Fibroblast of lung (primary cell): ENCODE measurements at regions not wholly inside any gene's neighbourhood (a gene's known extent, or its start where the extent isn't known, plus 50 kb on each side); places are given as distances from the start of the nearest gene placed in this dataset.
"Not testable (repeated sequence)": the region's sequence is repeated elsewhere in the genome, so short reads cannot be mapped to it uniquely, and the experiment has no call there.

Experiments
- DNase-seq, 2 donors: peaks; one replicate each; pipeline versions ENCODE4 v3.0.0 to v3.0.0-alpha.2; 2010; ENCODE audit warnings: low read depth in 2 of 2
- H2AFZ ChIP-seq: 2 replicates; pipeline ENCODE4 v1.5.1; 2012; ENCODE audit warnings: low read length, control low read depth, inconsistent platforms
- H3K27ac ChIP-seq: 2 replicates; pipeline ENCODE4 v1.5.1; 2011; ENCODE audit warnings: low read length, control low read depth; ENCODE audit not compliant: insufficient read depth
- H3K27me3 ChIP-seq: 2 replicates; pipeline ENCODE4 v1.5.1; 2011; ENCODE audit warnings: mild to moderate bottlenecking, low read length; ENCODE audit not compliant: control insufficient read depth, insufficient read depth
- H3K36me3 ChIP-seq: 2 replicates; pipeline ENCODE4 v1.5.1; 2011; ENCODE audit warnings: low read length; ENCODE audit not compliant: control insufficient read depth, insufficient read depth
- H3K4me1 ChIP-seq: 2 replicates; pipeline ENCODE4 v1.5.1; 2011; ENCODE audit warnings: low read length; ENCODE audit not compliant: control insufficient read depth, insufficient read depth; ENCODE audit errors: extremely low read depth
- H3K4me2 ChIP-seq: 2 replicates; pipeline ENCODE4 v1.5.1; 2011; ENCODE audit warnings: low read length, control low read depth; ENCODE audit not compliant: insufficient read depth; ENCODE audit errors: extremely low read depth
- H3K4me3 ChIP-seq, 4 experiments: fragments of 200-600 bp in 1 of 4; sonication (generic) in 1 of 4; replicated peaks in 1 of 4; 2 replicates each; pipeline ENCODE4 v1.5.1; 2011 to 2016; ENCODE audit warnings: low read length in 4 of 4, low read depth in 3 of 4, mild to moderate bottlenecking in 3 of 4, control low read depth in 2 of 4, inconsistent platforms in 1 of 4, mixed read lengths in 1 of 4; ENCODE audit not compliant: insufficient read depth in 1 of 4; ENCODE audit errors: control extremely low read depth in 1 of 4
- H3K79me2 ChIP-seq: 2 replicates; pipeline ENCODE4 v1.5.1; 2012; ENCODE audit warnings: mild to moderate bottlenecking, low read length, inconsistent platforms; ENCODE audit not compliant: control insufficient read depth, insufficient read depth
- H3K9ac ChIP-seq: 2 replicates; pipeline ENCODE4 v1.5.1; 2011; ENCODE audit warnings: mild to moderate bottlenecking, low read length, control low read depth; ENCODE audit not compliant: insufficient read depth
- H3K9me3 ChIP-seq: 2 replicates; pipeline ENCODE4 v1.5.1; 2012; ENCODE audit warnings: low read depth, low read length; ENCODE audit not compliant: control insufficient read depth, insufficient read depth
- H4K20me1 ChIP-seq: 2 replicates; pipeline ENCODE4 v1.5.1; 2011; ENCODE audit warnings: low read length; ENCODE audit not compliant: control insufficient read depth, insufficient read depth; ENCODE audit errors: extremely low read depth
- EZH2 ChIP-seq: IDR thresholded peaks from 2 replicates; pipeline ENCODE4 v1.5.1; 2012; ENCODE audit warnings: low read length, control low read depth, mild to moderate bottlenecking; ENCODE audit errors: missing control alignments
- TF ChIP-seq, protein P1 (sequence below), 2 donors: IDR thresholded peaks in 1 of 2; conservative IDR thresholded peaks in 1 of 2; 1 replicate in 1 of 2; 2 replicates in 1 of 2; pipeline ENCODE4 v1.5.1; 2011 to 2012; ENCODE audit warnings: low read length in 2 of 2, control low read depth in 1 of 2, inconsistent platforms in 1 of 2, low read depth in 1 of 2, mild to moderate bottlenecking in 1 of 2

DNA sequence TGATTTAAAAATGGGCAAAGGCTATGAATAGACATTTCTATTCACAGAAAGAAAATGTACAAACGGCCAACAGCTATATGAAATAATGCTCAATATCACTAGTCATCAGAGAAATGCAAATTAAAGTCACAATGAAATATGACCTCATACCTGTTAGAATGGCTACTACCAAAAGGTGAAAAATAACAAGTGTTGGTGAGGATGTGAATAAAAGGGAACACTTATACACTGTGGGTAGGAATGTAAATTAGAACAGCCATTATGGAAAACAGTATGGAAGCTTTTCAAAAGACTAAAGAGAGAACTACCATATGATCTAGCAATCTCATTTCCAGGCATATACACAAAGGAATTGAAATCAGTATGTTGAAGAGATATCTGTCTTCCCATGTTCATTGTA is 118.9 kb upstream of the SPOPL start:
- Histone ChIP-seq H3K27ac (no peak overlapping the region), H3K36me3 (no peaks in the 10 kb centered on the region), H3K9me3 (no peaks in the 10 kb centered on the region), H3K9ac (no peak overlapping the region), H3K4me3 (no peak overlapping the region), H3K4me1 (no peaks in the 10 kb centered on the region), H2AFZ (no peak overlapping the region), H3K79me2 (no peaks in the 10 kb centered on the region), H4K20me1 (no peaks in the 10 kb centered on the region), H3K27me3 (no peaks in the 10 kb centered on the region), H3K4me2 (no peak overlapping the region)
- TF ChIP-seq, protein P1, sequence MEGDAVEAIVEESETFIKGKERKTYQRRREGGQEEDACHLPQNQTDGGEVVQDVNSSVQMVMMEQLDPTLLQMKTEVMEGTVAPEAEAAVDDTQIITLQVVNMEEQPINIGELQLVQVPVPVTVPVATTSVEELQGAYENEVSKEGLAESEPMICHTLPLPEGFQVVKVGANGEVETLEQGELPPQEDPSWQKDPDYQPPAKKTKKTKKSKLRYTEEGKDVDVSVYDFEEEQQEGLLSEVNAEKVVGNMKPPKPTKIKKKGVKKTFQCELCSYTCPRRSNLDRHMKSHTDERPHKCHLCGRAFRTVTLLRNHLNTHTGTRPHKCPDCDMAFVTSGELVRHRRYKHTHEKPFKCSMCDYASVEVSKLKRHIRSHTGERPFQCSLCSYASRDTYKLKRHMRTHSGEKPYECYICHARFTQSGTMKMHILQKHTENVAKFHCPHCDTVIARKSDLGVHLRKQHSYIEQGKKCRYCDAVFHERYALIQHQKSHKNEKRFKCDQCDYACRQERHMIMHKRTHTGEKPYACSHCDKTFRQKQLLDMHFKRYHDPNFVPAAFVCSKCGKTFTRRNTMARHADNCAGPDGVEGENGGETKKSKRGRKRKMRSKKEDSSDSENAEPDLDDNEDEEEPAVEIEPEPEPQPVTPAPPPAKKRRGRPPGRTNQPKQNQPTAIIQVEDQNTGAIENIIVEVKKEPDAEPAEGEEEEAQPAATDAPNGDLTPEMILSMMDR (conservative IDR thresholded peaks at IDR 0.05 in 1 of 2, IDR thresholded peaks at IDR 0.05 in 1 of 2; ENCODE audit: low read depth in 1 of 2, low read length in 2 of 2) = no peak
- no peak for TF ChIP-seq EZH2
- no peak for DNase-seq

GRCh38 chr2:138386191-138386590 is 115.4 kb upstream of the SPOPL start:
- H3K9me3 ChIP-seq, H4K20me1 ChIP-seq, H3K4me3 ChIP-seq, H3K27me3 ChIP-seq, H3K4me2 ChIP-seq, H3K9ac ChIP-seq, H2AFZ ChIP-seq, H3K4me1 ChIP-seq, H3K36me3 ChIP-seq, H3K79me2 ChIP-seq, DNase-seq, H3K27ac ChIP-seq: not testable (repeated sequence)

- Histone ChIP-seq H4K20me1 (no peaks in the 10 kb centered on the region), H2AFZ (no peak overlapping the region), H3K36me3 (no peaks in the 10 kb centered on the region), H3K27ac (no peak overlapping the region), H3K9ac (no peak overlapping the region), H3K4me2 (no peak overlapping the region), H3K27me3 (no peaks in the 10 kb centered on the region), H3K9me3 (no peaks in the 10 kb centered on the region), H3K79me2 (no peaks in the 10 kb centered on the region), H3K4me3 (no peak overlapping the region), H3K4me1 (no peaks in the 10 kb centered on the region)
- TF ChIP-seq, protein P1 (conservative IDR thresholded peaks at IDR 0.05 in 1 of 2, IDR thresholded peaks at IDR 0.05 in 1 of 2; ENCODE audit: low read depth in 1 of 2, low read length in 2 of 2) = no peak
- TF ChIP-seq EZH2 = no peak
- no peak for DNase-seq
These were observed 112.5 kb upstream of the SPOPL start for GRCh38 chr2:138389063-138389462.
